Lower lobe of right lung (tissue), 2 donors: ENCODE measurements at regions not wholly inside any gene's neighbourhood (a gene's known extent, or its start where the extent isn't known, plus 50 kb on each side); places are given as distances from the start of the nearest gene placed in this dataset.

Source experiments
- ATAC-seq, 2 donors: fragments of 200-7000 bp; cut with Tn5 transposase; one replicate each; pipeline ENCODE4 v1.9.1; 2020 to 2022; ENCODE audit warnings: mild to moderate bottlenecking in 2 of 2, moderate library complexity in 2 of 2
- DNase-seq: peaks from one replicate; pipeline ENCODE4 v3.0.0-alpha.2; 2020
- H3K27ac ChIP-seq: fragments of 200-600 bp; one replicate; pipeline ENCODE4 v1.8.0; 2022
- H3K27me3 ChIP-seq: fragments of 200-600 bp; one replicate; pipeline ENCODE4 v1.8.0; 2022; ENCODE audit warnings: low read depth
- H3K36me3 ChIP-seq: fragments of 200-600 bp; one replicate; pipeline ENCODE4 v1.8.0; 2022; ENCODE audit warnings: mild to moderate bottlenecking
- H3K4me1 ChIP-seq: fragments of 200-600 bp; one replicate; pipeline ENCODE4 v1.8.0; 2022
- H3K4me3 ChIP-seq: fragments of 200-600 bp; one replicate; pipeline ENCODE4 v1.8.0; 2022; ENCODE audit warnings: mild to moderate bottlenecking
- H3K9me3 ChIP-seq: fragments of 200-600 bp; one replicate; pipeline ENCODE4 v1.8.0; 2022
- intact Hi-C: fragments of 100-400 bp; cut with DNase I; formaldehyde crosslinking; loops from one replicate; pipeline ENCODE4 v1.11.0; 2022
- TF ChIP-seq, protein P1 (sequence below): fragments of 200-600 bp; IDR thresholded peaks from one replicate; pipeline ENCODE4 v1.8.0; 2022; ENCODE audit warnings: antibody characterized with exemption, mild to moderate bottlenecking
- donor health status: DM: no; HTN: yes; CAD: no; lungs with severe emphysema.

DNA sequence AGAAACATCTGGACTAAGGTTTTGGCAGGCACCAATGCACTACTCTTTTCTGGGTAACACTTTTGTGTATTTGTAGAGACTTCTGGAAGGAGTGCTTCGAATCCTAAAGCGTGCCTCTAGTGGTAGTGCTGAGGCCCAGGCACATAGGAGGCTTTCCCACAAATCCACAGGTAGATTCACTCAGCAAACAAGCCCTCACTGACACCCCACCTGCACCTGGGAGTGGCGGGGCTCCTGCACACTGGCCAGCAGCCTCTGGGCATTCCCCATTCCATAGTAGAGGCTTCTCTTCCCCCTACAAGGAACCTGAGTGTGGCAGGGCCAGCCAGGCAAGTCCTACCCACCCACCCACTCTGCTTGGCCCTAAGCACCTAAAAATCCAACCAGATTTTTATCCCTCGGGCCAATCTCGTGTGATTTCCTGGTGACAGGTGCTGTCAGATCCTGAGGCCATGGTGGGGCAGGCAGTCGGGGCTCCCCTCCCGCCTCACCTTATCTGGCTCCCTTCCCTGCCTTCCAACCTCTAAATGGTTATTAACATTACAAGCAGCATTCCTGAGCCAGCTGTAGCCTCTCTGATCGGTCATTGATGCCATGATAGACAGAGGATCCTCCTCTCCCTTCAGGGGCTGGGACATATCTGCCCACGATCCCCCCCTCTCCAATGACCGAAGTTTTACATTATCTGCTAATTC is 82.4 kb downstream of the SLC2A10 start:
- no peak for DNase-seq
- ATAC-seq, result no peak
- Histone ChIP-seq H3K36me3 (no peaks in the 10 kb centered on the region), H3K9me3 (no peaks in the 10 kb centered on the region), H3K27ac (no peak overlapping the region), H3K27me3 (peaks cover 7% of the 10 kb centered on the region), H3K4me3 (no peak overlapping the region), H3K4me1 (no peaks in the 10 kb centered on the region)
- intact Hi-C loops, result no loop called here
- TF ChIP-seq, protein P1, sequence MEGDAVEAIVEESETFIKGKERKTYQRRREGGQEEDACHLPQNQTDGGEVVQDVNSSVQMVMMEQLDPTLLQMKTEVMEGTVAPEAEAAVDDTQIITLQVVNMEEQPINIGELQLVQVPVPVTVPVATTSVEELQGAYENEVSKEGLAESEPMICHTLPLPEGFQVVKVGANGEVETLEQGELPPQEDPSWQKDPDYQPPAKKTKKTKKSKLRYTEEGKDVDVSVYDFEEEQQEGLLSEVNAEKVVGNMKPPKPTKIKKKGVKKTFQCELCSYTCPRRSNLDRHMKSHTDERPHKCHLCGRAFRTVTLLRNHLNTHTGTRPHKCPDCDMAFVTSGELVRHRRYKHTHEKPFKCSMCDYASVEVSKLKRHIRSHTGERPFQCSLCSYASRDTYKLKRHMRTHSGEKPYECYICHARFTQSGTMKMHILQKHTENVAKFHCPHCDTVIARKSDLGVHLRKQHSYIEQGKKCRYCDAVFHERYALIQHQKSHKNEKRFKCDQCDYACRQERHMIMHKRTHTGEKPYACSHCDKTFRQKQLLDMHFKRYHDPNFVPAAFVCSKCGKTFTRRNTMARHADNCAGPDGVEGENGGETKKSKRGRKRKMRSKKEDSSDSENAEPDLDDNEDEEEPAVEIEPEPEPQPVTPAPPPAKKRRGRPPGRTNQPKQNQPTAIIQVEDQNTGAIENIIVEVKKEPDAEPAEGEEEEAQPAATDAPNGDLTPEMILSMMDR, result no peak

DNA sequence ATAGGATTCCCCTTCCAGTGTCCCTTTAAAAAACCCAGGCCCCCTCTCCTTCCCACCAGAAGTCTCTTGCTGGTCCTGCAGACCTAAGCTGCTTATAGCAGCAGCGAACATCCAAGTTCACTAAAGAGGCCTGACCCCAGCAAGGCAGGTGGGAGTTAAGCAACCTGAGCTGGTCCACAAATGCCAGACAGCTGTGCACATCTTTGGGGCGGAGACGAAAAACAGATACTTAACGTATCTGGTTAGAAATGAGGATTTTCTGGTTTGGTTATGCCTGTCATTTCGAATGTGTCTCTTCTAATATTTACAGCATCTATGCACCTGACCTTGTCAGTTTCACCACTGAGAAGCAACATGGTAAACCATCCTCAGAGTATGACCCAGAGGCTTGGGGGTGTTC is 87.8 kb downstream of the SLC2A10 start:
- intact Hi-C loops, result no loop called here
- Histone ChIP-seq H3K27ac (no peak overlapping the region), H3K4me3 (no peak overlapping the region), H3K4me1 (no peaks in the 10 kb centered on the region), H3K27me3 (no peaks in the 10 kb centered on the region), H3K36me3 (no peaks in the 10 kb centered on the region), H3K9me3 (no peaks in the 10 kb centered on the region)
- DNase-seq, result no peak
- TF ChIP-seq, protein P1, result no peak
- ATAC-seq, result no peak

DNA sequence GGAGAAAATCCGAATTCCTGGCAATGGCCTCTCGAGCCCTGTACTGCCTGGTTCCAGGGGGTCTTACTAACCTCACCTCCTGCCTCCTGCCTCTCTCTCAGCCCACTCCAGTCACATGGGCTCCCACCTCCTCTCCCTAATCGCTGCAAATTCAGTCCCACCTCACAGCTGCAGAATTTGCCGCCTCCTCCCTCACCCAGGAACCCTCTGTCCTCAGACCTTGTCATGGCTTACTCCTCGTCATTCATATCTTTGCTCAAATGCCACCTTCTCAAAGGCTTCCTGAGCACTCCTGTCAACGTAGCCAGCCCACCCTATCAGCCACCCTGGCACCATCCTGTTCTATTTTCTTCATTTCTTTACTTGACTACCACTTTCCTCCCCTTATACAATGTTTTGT is 89.0 kb downstream of the SLC2A10 start:
- intact Hi-C loops, result no loop called here
- no peaks in the 10 kb centered on the region for H3K4me1 ChIP-seq
- H3K4me3 ChIP-seq, result no peak overlapping the region
- H3K36me3 ChIP-seq, result no peaks in the 10 kb centered on the region
- TF ChIP-seq, protein P1, result no peak
- H3K27me3 ChIP-seq, result peaks cover under 1% of the 10 kb centered on the region
- H3K27ac ChIP-seq, result no peak overlapping the region
- ATAC-seq (no peak), DNase-seq (no peak)
- H3K9me3 ChIP-seq, result no peaks in the 10 kb centered on the region

DNA sequence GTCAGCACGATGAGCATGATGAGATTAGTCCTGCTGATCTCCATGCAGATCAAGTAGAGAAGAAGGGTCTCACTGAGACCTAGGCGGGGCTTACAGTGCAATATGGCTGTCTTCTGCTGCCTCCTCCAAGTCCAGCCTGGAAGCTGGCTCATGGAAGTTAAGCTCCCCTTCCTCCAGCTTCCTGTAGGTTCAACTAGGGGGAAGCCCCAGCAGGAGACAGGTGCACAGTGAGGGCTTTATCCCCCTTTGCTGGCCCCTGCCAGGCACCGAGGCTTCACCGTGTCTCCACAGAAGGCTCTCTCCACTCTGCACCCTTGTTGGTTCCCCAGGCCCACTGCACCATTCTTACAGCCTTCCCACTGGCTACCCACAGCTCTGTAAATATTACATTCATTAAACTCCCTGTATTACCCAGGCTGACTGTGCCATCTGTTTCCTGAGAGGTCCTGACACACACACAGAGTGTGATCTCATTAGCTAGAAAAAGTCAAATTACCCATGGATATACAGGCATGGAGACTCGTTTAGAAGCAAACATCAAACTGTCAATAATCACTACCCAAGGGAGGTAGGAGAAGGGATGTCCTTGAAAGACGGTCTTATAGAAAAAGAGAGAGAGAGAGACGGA is 90.4 kb downstream of the SLC2A10 start:
- Histone ChIP-seq H3K9me3 (no peaks in the 10 kb centered on the region), H3K27me3 (peaks cover 4% of the 10 kb centered on the region), H3K27ac (no peak overlapping the region), H3K4me1 (no peaks in the 10 kb centered on the region), H3K36me3 (no peaks in the 10 kb centered on the region), H3K4me3 (no peak overlapping the region)
- intact Hi-C loops, result no loop called here
- TF ChIP-seq, protein P1, result no peak
- DNase-seq (no peak), ATAC-seq (no peak)

DNA sequence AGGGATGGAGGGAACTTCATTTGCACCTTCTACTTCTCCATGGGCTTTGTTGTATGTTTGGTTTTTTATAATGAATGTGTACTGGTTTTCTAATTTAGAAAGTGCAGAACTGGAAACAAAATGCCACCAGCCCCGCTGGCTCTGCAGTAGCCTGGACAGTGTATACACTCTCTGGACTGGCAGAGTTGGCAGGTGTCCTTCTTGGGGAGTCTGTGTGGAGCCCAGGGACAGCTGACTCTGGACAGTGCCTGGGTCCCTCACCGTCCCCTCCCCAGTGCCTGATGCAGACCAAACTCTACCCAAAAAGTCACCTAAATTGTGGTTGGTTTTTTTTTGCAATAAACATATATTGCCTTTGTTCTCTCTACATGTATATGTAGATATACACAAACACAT is 91.0 kb downstream of the SLC2A10 start:
- DNase-seq, result no peak
- Histone ChIP-seq H3K4me1 (no peaks in the 10 kb centered on the region), H3K9me3 (no peaks in the 10 kb centered on the region), H3K27me3 (peaks cover 4% of the 10 kb centered on the region), H3K4me3 (no peak overlapping the region), H3K27ac (no peak overlapping the region), H3K36me3 (no peaks in the 10 kb centered on the region)
- TF ChIP-seq, protein P1, result no peak
- no peak for ATAC-seq
- intact Hi-C loops, result no loop called here
